ENCODE measurements at regions not wholly inside any gene's neighbourhood (a gene's known extent, or its start where the extent isn't known, plus 50 kb on each side); places are given as distances from the start of the nearest gene placed in this dataset.

DNA sequence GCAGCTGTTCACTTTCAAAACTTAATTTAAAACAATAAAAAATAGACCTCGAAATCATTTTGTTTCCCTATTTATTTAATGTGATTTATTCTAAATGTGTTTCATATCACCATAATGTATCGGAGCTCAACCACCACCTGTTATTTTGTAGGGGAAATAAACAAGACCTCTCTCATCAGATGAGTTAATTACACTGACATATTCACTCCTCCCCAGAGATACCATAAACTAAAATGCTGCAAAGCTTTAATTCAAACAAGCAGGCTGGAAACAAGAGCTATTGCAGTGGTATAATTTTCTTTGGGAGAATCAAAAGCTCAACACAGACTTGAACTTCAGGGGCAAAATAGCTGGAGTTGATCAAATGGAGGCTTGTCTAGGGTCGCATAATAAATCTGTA, 303.5 kb upstream of the TSHZ2 start:
- TF ChIP-seq, protein P1, sequence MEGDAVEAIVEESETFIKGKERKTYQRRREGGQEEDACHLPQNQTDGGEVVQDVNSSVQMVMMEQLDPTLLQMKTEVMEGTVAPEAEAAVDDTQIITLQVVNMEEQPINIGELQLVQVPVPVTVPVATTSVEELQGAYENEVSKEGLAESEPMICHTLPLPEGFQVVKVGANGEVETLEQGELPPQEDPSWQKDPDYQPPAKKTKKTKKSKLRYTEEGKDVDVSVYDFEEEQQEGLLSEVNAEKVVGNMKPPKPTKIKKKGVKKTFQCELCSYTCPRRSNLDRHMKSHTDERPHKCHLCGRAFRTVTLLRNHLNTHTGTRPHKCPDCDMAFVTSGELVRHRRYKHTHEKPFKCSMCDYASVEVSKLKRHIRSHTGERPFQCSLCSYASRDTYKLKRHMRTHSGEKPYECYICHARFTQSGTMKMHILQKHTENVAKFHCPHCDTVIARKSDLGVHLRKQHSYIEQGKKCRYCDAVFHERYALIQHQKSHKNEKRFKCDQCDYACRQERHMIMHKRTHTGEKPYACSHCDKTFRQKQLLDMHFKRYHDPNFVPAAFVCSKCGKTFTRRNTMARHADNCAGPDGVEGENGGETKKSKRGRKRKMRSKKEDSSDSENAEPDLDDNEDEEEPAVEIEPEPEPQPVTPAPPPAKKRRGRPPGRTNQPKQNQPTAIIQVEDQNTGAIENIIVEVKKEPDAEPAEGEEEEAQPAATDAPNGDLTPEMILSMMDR (IDR thresholded peaks at IDR 0.05), result no peak
- no peak for TF ChIP-seq POLR2A (IDR thresholded peaks at IDR 0.05)
- TF ChIP-seq EP300 (IDR thresholded peaks at IDR 0.05), result no peak
- TF ChIP-seq POLR2AphosphoS5 (IDR thresholded peaks at IDR 0.05), result no peak

Data from gastroesophageal sphincter (tissue), 3 donors.